ENCODE measurements at regions not wholly inside any gene's neighbourhood (a gene's known extent, or its start where the extent isn't known, plus 50 kb on each side); places are given as distances from the start of the nearest gene placed in this dataset.
A peak's percentile ranks its signal among the peaks of the same experiment; 100 is the strongest.
"Not testable (repeated sequence)": the region's sequence is repeated elsewhere in the genome, so short reads cannot be mapped to it uniquely, and the experiment has no call there.

DNA sequence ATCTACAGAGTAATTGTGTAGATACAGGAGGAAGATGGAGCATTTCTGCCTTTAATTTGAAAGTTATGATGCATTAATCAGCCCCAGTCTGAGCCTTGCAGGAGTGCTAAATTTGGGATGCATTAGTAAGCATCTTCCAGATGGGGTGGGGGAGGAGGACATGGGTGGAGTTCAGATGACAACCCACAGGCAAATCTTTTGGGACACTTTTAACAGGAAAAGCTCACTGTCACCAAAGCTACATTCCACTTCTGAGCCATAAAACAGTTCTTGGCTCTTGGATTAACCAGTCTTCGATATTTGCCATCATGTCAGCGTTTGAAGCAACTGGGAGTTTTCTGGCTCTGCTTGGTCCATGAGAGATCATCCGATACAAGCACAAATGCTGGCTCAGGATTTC lies 121.1 kb downstream of the CXCL12 start:
- peaks cover 0 to 22% of the 10 kb centered on the region in 2 donors for H3K9me3 Mint-ChIP-seq
- H3K27ac Mint-ChIP-seq = no peak overlapping the region
- ATAC-seq (no peak), DNase-seq (no peak)
- H3K4me3 Mint-ChIP-seq = no peak overlapping the region
- no peaks in the 10 kb centered on the region for H3K4me1 Mint-ChIP-seq
- H3K27me3 Mint-ChIP-seq = no peaks in the 10 kb centered on the region

DNA sequence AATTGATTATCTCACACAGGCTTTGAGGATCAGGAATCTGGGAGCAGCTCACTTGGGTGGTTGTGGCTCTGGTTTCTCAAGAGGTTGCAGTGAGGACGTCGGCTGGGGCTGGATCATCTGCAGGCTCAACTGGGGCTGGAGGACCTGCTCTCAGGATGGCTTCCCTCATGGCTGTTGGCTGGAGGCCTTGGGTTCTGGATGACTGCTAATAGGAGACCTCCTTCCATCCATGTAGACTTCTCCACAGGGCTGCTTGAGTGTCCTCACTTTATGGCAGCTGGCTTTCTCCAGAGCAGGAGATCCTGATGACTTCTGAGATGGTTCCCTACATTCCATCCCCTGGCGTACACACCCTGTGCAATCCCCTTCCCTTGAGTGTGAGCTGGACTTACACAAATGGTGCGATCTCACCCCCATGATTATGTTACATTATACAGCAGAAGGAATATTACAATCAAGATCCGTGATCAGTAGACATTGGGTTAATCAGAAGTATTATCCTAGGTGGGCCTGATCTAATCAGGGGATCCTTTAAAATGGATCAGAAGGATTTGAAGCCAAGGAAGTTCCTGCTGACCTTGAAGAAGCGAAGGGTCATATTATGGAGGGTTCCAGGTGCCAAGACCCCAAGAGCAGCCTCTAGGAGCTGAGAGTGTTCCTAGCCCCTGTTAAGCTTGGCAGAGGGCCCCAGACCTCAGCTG lies 122.2 kb downstream of the CXCL12 start:
- Mint-ChIP-seq H3K4me3 (no peak overlapping the region), H3K27me3 (no peaks in the 10 kb centered on the region), H3K27ac (peak overlapping the region in 1 of 2 donors; percentile 61), H3K4me1 (no peaks in the 10 kb centered on the region), H3K9me3 (peaks cover 0 to 16% of the 10 kb centered on the region in 2 donors)
- no peak for ATAC-seq
- DNase-seq = no peak

DNA sequence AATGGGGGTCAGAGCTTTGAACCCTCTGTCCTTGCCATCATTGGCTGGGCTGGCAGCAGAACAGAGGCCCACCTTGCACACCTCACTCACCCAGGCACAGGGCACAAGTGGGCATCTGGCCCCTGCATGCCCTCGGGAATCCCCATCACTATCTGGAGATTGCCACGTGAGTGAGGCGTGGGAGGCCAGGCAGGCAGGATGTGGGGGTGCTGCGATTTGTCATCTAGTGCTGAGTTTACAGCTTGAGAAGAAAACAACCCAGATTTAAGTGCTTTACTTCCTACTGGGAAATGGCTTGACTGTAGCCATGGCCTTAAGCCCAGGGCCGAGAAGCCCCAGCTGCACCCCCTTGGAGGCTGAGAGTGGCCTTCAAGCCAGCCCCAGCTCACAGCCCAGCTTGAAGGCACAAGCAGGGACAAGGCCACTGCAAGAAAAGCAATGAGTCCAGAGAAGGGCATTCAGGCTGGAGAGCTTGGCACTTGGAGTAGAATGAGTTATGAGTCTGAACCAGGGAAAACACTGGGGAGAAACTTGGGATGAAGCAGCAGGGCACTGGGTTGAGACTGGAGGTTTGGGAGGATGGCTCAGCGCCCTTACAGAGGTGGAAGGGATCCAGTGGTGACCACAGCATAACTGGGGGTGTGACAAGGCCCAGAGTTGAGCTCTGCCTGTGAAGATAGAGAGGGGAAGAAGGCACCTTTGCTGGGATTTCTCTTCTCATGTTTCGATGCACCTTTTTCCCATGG lies 123.0 kb downstream of the CXCL12 start:
- H3K9me3 Mint-ChIP-seq = peaks cover 0 to 8% of the 10 kb centered on the region in 2 donors
- no peak for DNase-seq
- no peak for ATAC-seq
- H3K27ac Mint-ChIP-seq = no peak overlapping the region
- H3K27me3 Mint-ChIP-seq = no peaks in the 10 kb centered on the region
- no peaks in the 10 kb centered on the region for H3K4me1 Mint-ChIP-seq
- no peak overlapping the region for H3K4me3 Mint-ChIP-seq

DNA sequence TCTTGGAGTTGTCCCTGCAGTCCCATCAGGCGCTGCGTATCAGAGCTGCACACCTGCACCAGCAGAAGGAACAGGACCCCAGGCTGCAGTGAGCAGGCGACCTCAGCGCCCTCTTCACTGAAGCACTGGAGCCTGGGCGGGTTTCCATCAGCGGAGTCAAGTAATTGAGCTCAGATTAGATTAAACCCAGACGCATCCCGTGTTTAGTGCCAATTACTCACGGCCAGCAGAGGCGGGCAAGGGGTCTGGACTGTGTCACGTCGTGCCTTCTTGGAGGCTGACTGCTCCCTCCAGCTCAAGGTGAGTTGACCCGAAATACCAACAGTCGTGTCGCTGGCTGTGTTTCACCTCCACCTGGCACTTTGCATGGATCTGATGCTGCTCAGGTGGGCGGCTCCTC lies 123.6 kb downstream of the CXCL12 start:
- no peaks in the 10 kb centered on the region for H3K4me1 Mint-ChIP-seq
- peaks cover 0 to 2% of the 10 kb centered on the region in 2 donors for H3K9me3 Mint-ChIP-seq
- no peaks in the 10 kb centered on the region for H3K27me3 Mint-ChIP-seq
- no peak overlapping the region for H3K27ac Mint-ChIP-seq
- ATAC-seq (no peak), DNase-seq (no peak)
- no peak overlapping the region for H3K4me3 Mint-ChIP-seq

DNA sequence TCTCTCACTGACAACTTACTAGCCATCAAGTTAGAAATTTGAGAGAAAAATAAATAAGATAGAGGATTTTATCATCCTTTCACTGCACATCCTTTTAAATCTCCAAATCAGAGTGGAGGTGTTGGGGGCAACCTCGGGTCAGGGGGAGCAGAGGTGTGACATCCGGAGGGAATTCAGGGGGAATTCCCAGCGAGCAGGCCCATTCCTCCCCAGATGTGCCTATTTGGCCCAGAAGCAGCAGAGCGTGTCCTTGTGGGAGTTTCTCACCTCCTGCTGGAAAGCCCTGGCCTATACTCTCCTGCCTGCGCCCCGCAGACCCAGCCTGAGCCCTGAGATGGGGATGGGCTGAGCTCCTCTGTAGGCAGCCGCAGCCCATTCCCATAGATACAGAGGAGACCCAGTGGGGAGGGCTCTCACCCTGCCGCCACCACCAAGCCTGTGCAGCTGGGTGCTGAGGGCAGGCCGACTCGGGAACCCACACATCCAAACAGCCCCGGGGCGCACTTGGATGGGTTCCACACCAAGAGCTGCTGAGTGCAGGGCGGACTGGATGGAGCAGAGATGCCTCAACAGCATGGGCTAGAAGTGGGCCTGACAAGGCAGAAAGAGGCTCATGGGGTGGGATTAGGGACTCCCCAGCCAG lies 124.5 kb downstream of the CXCL12 start:
- Mint-ChIP-seq H3K4me1 (no peaks in the 10 kb centered on the region), H3K27ac (no peak overlapping the region)

DNA sequence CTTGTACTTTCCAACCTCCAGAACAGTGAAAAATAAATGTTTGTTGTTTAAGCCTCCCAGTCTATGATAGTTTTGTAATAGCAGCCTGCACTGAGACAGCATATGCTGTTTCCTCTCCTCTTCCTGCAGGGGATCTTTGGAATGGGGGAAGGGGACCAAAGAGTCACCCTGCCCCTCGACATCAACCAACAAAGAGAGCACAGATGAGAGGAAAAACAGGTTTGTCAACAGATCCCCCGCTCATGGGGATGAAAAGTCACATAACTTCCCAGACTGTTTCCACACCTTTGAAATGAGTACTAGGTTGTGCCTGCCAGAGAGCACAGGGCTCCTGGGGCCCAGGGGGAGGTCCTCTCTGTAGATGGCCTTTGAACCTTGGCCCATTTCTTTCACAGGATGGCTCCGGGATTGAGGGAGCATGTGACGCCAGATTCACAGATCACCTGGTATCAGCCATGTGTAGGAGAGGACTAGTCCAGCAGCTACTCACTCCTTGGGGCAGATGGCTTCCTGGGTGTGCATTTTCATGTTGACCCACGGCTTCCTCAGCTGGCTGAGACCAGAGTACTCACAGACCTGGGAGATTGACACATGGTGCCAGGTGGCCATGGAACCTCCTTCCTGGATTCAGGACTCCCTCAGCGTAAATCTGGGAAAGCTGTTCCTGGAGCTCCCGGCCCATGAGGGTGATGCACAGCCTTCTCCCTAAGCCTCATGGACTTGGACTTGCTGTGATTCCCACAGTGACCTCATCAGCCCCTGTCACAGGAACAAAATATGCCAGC lies 125.6 kb downstream of the CXCL12 start:
- H3K27me3 Mint-ChIP-seq = no peaks in the 10 kb centered on the region
- H3K27ac Mint-ChIP-seq = peak overlapping the region in 1 of 2 donors; percentile 87
- H3K4me1 Mint-ChIP-seq = no peaks in the 10 kb centered on the region
- ATAC-seq (no peak), DNase-seq (no peak)
- H3K9me3 Mint-ChIP-seq = no peaks in the 10 kb centered on the region
- no peak overlapping the region for H3K4me3 Mint-ChIP-seq

More for the DNA sequence above, 124.5 kb downstream of the CXCL12 start:
- Mint-ChIP-seq H3K4me3 (no peak overlapping the region), H3K27me3 (no peaks in the 10 kb centered on the region), H3K9me3 (no peaks in the 10 kb centered on the region)
- no peak for DNase-seq
- ATAC-seq = peak; percentile 19

DNA sequence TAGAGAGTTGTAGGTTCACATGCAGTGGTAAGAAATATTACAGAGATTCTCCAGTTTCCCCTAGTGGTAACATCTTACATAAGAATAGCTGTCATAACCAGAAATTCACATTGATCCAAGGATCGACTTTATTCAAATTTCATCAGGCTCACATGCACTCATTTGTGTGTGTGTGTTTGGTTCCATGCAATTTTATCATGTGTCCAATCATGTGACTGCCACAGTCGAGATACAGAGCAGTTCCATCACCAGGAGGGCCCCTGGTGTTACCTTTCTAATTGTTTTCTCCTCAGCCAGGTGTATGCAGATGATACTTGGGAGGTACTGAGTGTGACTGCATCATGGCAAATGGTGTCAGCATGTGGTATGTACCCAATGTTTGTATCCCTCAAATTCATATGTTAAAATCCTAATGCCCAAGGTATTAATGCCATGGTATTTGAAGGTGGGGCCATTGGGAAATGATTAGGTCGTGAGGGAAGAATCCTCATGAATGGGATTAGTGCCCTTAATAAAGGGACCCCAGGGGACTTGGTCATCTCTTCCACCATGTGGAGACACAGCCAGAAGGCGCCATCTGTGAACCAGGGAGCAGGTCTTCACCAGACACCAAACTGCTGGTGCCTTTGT lies 126.3 kb downstream of the CXCL12 start:
- Mint-ChIP-seq H3K27ac (no peak overlapping the region), H3K4me1 (no peaks in the 10 kb centered on the region), H3K27me3 (no peaks in the 10 kb centered on the region), H3K9me3 (no peaks in the 10 kb centered on the region), H3K4me3 (no peak overlapping the region)
- DNase-seq (no peak), ATAC-seq (no peak)

DNA sequence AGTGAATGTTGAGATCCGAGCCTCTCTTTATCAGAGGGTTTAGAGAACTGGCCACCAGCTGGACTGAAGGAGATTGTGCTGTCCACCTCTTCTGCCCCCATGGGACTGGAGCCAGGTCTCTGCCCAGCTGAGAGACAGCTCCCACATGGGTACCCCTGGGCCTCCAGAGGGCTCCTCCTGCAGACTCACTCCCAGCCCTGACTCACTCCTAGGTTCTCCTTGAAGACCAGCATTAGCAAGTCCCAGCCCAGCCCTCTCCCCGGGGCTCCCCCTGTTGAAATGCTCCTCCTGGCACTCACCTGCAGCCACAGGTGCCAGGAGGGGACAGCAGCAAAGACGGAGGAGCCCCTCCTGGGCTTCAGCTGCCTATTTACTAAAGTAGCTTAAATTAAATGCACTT lies 126.9 kb downstream of the CXCL12 start:
- no peaks in the 10 kb centered on the region for H3K4me1 Mint-ChIP-seq
- H3K9me3 Mint-ChIP-seq = no peaks in the 10 kb centered on the region
- ATAC-seq = no peak
- DNase-seq = no peak
- no peaks in the 10 kb centered on the region for H3K27me3 Mint-ChIP-seq
- peak overlapping the region; percentile 42 to 61 for H3K27ac Mint-ChIP-seq
- H3K4me3 Mint-ChIP-seq = no peak overlapping the region

DNA sequence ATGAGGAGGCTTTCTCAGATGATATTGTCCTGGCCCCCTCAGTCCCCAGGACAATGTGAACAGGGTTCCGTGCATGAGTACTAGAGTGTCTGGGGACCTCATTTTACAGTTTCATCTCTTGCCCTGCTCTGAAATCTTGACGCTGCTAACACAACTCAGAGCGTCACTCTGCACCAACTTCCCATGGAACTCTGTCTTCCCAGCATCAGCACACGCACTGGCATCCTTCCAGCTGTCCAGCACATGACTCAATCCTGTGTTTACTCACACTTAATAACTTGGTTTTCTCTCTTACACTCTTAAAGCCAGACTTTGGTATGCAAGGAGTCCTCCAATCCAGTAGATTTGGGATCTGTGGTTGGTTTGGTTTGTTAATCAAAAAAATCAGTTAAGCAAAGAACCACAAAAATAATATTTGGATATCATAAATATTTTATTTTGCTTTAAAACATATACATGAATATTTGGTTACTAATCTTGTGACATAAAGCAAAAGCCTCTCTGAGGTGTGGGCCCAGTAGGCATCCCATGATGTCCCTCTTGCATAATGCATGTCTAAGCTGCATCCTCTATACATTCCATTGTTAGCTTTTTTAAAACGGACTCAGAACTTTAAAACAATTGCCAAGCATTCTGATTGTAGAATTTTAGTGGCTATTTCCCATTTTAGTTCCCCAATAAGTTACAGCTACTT lies 131.0 kb downstream of the CXCL12 start:
- DNase-seq = no peak
- Mint-ChIP-seq H3K4me1 (no peaks in the 10 kb centered on the region), H3K4me3 (no peak overlapping the region), H3K9me3 (no peaks in the 10 kb centered on the region), H3K27me3 (no peaks in the 10 kb centered on the region), H3K27ac (peak overlapping the region in 1 of 2 donors; percentile 3)
- no peak for ATAC-seq

DNA sequence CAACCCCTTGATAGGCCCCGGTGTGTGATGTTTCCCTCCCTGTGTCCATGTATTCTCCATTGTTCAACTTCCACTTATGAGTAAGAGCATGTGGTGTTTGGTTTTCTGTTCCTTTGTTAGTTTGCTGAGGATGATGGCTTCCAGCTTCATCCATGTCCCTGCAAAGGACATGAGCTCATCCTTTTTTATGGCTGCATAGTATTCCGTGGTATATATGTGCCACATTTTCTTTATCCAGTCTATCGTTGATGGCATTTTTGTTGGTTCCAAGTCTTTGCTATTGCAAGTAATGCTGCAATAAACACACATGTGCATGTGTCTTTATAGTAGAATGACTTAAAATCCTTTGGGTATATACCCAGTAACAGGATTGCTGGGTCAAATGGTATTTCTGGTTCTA lies 132.3 kb downstream of the CXCL12 start:
- not testable (repeated sequence) for H3K27ac Mint-ChIP-seq, H3K4me1 Mint-ChIP-seq, H3K27me3 Mint-ChIP-seq, H3K9me3 Mint-ChIP-seq, H3K4me3 Mint-ChIP-seq, DNase-seq, ATAC-seq

DNA sequence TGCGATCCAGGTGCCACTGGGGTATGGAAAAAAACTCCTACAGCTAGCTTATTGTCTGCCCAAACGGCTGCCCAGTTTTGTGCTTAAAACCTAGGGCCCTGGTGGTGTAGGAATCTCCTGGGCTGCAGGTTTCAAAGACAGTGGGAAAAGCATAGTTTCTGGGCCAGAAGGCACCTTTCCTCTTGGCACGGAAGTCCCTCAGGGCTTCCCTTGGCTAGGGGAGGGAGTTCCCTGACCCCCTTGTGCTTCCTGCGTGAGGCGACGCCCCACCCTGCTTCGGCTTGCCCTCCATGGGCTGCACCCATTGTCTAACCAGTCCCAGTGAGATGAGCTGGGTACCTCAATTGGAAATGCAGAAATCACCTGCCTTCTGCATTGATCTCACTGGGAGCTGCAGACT lies 135.0 kb downstream of the CXCL12 start:
- not testable (repeated sequence) for ATAC-seq, DNase-seq, H3K4me1 Mint-ChIP-seq, H3K27ac Mint-ChIP-seq, H3K4me3 Mint-ChIP-seq, H3K27me3 Mint-ChIP-seq, H3K9me3 Mint-ChIP-seq

DNA sequence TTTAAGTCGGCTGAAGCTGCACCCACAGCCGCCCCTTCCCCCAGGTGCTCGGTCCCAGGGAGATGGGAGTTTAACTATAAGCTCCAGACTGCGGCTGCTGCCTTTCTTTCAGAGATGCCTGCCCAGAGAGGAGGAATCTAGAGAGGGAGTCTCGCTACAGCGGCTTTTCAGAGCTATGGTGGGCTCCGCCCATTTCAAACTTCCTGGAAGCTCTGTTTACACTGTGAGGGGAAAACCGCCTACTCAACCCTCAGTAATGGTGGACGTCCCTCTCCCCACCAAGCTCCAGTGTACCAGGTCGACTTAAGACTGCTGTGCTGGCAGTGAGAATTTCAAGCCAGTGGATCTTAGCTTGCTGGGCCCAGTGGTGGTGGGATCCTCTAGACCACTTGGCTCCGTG lies 135.4 kb downstream of the CXCL12 start:
- Mint-ChIP-seq H3K27ac (no peak overlapping the region), H3K4me1 (no peaks in the 10 kb centered on the region), H3K9me3 (no peaks in the 10 kb centered on the region), H3K4me3 (no peak overlapping the region), H3K27me3 (no peaks in the 10 kb centered on the region)
- DNase-seq (no peak), ATAC-seq (no peak)

DNA sequence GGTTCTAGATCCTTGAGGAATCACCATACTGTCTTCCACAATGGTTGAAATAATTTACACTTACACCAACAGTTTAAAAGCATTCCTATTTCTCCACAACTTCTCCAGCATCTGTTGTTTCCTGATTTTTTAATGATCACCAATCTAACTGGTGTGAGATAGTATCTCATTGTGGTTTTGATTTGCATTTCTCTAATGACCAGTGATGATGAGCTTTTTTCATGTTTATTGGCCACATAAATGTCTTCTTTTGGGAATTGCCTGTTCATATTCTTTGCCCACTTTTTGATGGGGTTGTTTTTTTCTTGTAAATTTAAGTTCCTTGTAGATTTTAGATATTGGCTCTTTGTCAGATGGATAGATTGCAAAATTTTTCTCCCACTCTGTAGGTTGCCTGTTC lies 138.2 kb downstream of the CXCL12 start:
- not testable (repeated sequence) for ATAC-seq, H3K4me1 Mint-ChIP-seq, DNase-seq, H3K27ac Mint-ChIP-seq, H3K27me3 Mint-ChIP-seq, H3K4me3 Mint-ChIP-seq, H3K9me3 Mint-ChIP-seq

DNA sequence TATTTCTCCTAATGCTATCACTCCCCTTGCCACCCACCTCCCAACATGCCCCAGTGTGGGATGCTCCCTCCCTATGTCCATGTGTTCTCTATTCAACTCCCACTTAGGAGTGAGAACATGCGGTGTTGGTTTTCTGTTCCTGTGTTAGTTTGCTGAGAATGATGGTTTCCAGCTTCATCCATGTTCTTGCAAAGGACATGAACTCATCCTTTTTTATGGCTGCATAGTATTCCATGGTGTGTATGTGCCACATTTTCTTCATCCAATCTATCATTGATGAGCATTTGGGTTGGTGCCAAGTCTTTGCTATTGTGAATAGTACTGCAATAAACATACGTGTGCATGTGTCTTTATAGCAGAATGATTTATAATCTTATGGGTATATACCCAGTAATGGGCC lies 138.6 kb downstream of the CXCL12 start:
- not testable (repeated sequence) for H3K4me3 Mint-ChIP-seq, H3K27ac Mint-ChIP-seq, H3K4me1 Mint-ChIP-seq, H3K27me3 Mint-ChIP-seq, ATAC-seq, DNase-seq, H3K9me3 Mint-ChIP-seq

DNA sequence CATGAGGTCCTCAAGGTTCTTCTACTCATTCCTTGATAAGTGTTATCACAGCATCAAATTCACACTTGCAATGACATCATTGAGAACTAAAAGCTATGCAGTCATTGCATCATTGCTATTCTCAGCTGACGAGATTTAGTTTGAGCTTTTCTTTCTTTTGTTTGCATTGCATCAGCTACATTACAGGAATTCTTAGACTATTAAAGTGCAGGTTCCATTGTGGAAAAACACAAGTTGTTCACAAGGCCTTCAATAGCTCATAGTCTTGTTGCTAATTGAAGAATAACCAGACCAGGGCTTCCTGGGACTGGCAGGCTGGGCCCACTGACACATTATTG lies 139.3 kb downstream of the CXCL12 start:
- Mint-ChIP-seq H3K9me3 (no peaks in the 10 kb centered on the region), H3K27me3 (no peaks in the 10 kb centered on the region), H3K4me3 (no peak overlapping the region), H3K4me1 (no peaks in the 10 kb centered on the region), H3K27ac (no peak overlapping the region)
- DNase-seq = no peak
- ATAC-seq = no peak
